ENCODE measurements at regions not wholly inside any gene's neighbourhood (a gene's known extent, or its start where the extent isn't known, plus 50 kb on each side); places are given as distances from the start of the nearest gene placed in this dataset.
A peak's percentile ranks its signal among the peaks of the same experiment; 100 is the strongest.

- TF ChIP-seq, protein P1, sequence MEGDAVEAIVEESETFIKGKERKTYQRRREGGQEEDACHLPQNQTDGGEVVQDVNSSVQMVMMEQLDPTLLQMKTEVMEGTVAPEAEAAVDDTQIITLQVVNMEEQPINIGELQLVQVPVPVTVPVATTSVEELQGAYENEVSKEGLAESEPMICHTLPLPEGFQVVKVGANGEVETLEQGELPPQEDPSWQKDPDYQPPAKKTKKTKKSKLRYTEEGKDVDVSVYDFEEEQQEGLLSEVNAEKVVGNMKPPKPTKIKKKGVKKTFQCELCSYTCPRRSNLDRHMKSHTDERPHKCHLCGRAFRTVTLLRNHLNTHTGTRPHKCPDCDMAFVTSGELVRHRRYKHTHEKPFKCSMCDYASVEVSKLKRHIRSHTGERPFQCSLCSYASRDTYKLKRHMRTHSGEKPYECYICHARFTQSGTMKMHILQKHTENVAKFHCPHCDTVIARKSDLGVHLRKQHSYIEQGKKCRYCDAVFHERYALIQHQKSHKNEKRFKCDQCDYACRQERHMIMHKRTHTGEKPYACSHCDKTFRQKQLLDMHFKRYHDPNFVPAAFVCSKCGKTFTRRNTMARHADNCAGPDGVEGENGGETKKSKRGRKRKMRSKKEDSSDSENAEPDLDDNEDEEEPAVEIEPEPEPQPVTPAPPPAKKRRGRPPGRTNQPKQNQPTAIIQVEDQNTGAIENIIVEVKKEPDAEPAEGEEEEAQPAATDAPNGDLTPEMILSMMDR (IDR thresholded peaks at IDR 0.05; ENCODE audit: unreplicated experiment), result no peak
- Mint-ChIP-seq H3K36me3 (ENCODE audit: low read depth, unreplicated experiment) (no peaks in the 10 kb centered on the region), H3K9me3 (ENCODE audit: unreplicated experiment) (no peaks in the 10 kb centered on the region), H3K27me3 (ENCODE audit: unreplicated experiment) (no peaks in the 10 kb centered on the region), H3K4me3 (ENCODE audit: unreplicated experiment) (no peak overlapping the region), H3K4me1 (ENCODE audit: unreplicated experiment) (peaks cover 12% of the 10 kb centered on the region), H3K27ac (ENCODE audit: unreplicated experiment) (no peak overlapping the region)
- DNase-seq (ENCODE audit: low spot score), result no peak
Observed at GRCh38 chr9:90046317-90046861, 441.6 kb downstream of the GADD45G start.

- H3K9me3 Mint-ChIP-seq (ENCODE audit: unreplicated experiment), result no peaks in the 10 kb centered on the region
- DNase-seq (ENCODE audit: low spot score), result no peak
- TF ChIP-seq, protein P1 (IDR thresholded peaks at IDR 0.05; ENCODE audit: unreplicated experiment), result no peak
- peaks cover 18% of the 10 kb centered on the region for H3K4me1 Mint-ChIP-seq (ENCODE audit: unreplicated experiment)
- H3K27me3 Mint-ChIP-seq (ENCODE audit: unreplicated experiment), result no peaks in the 10 kb centered on the region
- H3K4me3 Mint-ChIP-seq (ENCODE audit: unreplicated experiment), result no peak overlapping the region
- H3K36me3 Mint-ChIP-seq (ENCODE audit: low read depth, unreplicated experiment), result no peaks in the 10 kb centered on the region
- no peak overlapping the region for H3K27ac Mint-ChIP-seq (ENCODE audit: unreplicated experiment)
Observed at GRCh38 chr9:90047828-90048227, 443.0 kb downstream of the GADD45G start.

DNA sequence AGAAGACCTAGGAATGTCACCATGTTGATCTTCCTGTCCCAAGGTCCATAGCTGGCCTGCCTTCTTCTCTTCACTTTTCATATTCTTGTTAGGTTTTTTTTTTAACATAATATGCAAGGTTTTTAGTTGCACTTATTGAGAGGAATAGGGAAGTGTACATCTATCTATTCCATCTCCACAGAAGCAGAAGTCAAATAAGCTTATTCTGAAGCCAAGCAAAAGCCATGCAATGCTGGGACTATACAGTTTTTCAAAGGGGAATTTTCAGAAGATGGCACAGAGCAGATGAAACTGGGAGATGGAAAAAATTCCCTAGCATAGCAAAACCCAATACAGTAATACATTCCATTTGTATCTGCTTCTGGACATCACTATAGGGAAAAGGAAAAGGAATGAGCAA is 447.6 kb downstream of the GADD45G start:
- Mint-ChIP-seq H3K27ac (ENCODE audit: unreplicated experiment) (no peak overlapping the region), H3K4me1 (ENCODE audit: unreplicated experiment) (peaks cover 28% of the 10 kb centered on the region), H3K27me3 (ENCODE audit: unreplicated experiment) (peaks cover 2% of the 10 kb centered on the region), H3K4me3 (ENCODE audit: unreplicated experiment) (no peak overlapping the region), H3K9me3 (ENCODE audit: unreplicated experiment) (no peaks in the 10 kb centered on the region), H3K36me3 (ENCODE audit: low read depth, unreplicated experiment) (peaks cover 6% of the 10 kb centered on the region)
- TF ChIP-seq, protein P1 (IDR thresholded peaks at IDR 0.05; ENCODE audit: unreplicated experiment), result no peak
- no peak for DNase-seq (ENCODE audit: low spot score)

DNA sequence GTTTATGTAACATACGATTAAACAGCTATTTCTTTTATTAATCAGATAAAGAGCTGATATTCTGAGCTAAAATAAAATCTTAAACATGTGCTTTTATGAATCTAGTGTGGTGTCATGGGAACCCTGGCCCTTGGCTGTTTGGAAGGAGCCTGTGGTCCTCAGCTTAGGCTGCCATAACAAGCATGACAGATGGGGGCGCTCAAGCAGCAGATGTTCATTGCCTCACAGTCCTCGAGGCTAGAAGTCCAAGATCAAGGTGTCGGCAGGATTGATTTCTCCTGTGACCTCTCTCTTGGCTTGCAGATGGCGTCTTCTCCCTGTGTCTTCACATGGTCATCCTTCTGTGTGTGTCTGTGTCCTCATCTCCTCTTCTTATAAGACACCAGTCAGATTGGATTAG is 448.2 kb downstream of the GADD45G start:
- no peak for DNase-seq (ENCODE audit: low spot score)
- no peaks in the 10 kb centered on the region for H3K9me3 Mint-ChIP-seq (ENCODE audit: unreplicated experiment)
- no peak overlapping the region for H3K27ac Mint-ChIP-seq (ENCODE audit: unreplicated experiment)
- peaks cover 28% of the 10 kb centered on the region for H3K4me1 Mint-ChIP-seq (ENCODE audit: unreplicated experiment)
- no peak overlapping the region for H3K4me3 Mint-ChIP-seq (ENCODE audit: unreplicated experiment)
- TF ChIP-seq, protein P1 (IDR thresholded peaks at IDR 0.05; ENCODE audit: unreplicated experiment), result peak; percentile 21
- peaks cover 6% of the 10 kb centered on the region for H3K36me3 Mint-ChIP-seq (ENCODE audit: low read depth, unreplicated experiment)
- H3K27me3 Mint-ChIP-seq (ENCODE audit: unreplicated experiment), result peaks cover 2% of the 10 kb centered on the region

GRCh38 chr9:90054810-90055209 is 450.0 kb downstream of the GADD45G start:
- H3K9me3 Mint-ChIP-seq (ENCODE audit: unreplicated experiment), result no peaks in the 10 kb centered on the region
- TF ChIP-seq, protein P1 (IDR thresholded peaks at IDR 0.05; ENCODE audit: unreplicated experiment), result no peak
- no peak overlapping the region for H3K27ac Mint-ChIP-seq (ENCODE audit: unreplicated experiment)
- no peak for DNase-seq (ENCODE audit: low spot score)
- peaks cover 6% of the 10 kb centered on the region for H3K36me3 Mint-ChIP-seq (ENCODE audit: low read depth, unreplicated experiment)
- H3K27me3 Mint-ChIP-seq (ENCODE audit: unreplicated experiment), result peaks cover 2% of the 10 kb centered on the region
- H3K4me3 Mint-ChIP-seq (ENCODE audit: unreplicated experiment), result no peak overlapping the region
- H3K4me1 Mint-ChIP-seq (ENCODE audit: unreplicated experiment), result peaks cover 28% of the 10 kb centered on the region

Measured in endothelial cell (in vitro differentiated cells).